HuH-7 (cell line): ENCODE measurements at regions not wholly inside any gene's neighbourhood (a gene's known extent, or its start where the extent isn't known, plus 50 kb on each side); places are given as distances from the start of the nearest gene placed in this dataset.
"Not testable (repeated sequence)": the region's sequence is repeated elsewhere in the genome, so short reads cannot be mapped to it uniquely, and the experiment has no call there.

Experiments
- DNase-seq: peaks from one replicate; pipeline ENCODE4 v3.0.0; 2011; ENCODE audit warnings: low spot score

GRCh38 chr4:30148828-30149227, 571.3 kb upstream of the PCDH7 start:
- DNase-seq = not testable (repeated sequence)

- DNase-seq = not testable (repeated sequence)
Measured at GRCh38 chr4:30149539-30149938, 570.6 kb upstream of the PCDH7 start.

DNA sequence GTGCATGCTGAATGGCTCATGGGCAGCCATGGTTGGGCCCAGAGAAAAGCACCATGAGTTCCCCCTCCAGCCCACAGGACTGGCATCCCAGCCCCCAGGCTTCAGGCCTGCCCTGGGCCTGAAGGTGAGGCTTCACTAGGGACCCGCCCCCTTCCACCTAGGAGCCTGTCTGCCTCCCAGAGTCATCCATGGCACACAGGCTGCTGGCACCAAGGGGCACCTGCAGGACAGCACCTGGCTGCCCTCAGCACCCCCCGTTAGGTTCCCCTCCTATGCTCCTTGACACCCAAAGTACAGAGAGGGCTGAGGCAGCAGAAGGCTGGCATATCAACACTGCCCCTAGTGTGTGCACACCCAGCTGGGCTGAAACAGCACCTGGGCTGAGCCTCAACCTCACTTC, 566.7 kb upstream of the PCDH7 start:
- DNase-seq = no peak

GRCh38 chr4:30160140-30160539, 560.0 kb upstream of the PCDH7 start:
- no peak for DNase-seq

DNA sequence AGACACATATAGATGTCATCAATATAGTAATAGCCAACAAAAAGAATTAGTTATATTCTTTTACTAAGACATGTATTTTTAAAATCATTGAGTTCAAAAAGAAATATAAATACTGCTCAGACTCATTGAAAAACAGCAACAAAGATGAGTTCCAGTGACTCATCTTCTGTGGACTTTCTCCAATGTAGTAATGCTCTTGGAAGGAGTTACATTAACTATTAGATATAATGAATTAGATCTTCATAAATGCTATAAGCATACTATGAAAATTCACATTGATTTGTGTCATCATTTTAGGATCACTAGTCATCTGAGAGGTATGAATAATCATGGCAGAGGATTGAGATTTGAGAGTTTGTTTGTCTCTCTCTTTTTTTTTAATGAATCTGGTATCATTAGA, 547.8 kb upstream of the PCDH7 start:
- DNase-seq = no peak

DNA sequence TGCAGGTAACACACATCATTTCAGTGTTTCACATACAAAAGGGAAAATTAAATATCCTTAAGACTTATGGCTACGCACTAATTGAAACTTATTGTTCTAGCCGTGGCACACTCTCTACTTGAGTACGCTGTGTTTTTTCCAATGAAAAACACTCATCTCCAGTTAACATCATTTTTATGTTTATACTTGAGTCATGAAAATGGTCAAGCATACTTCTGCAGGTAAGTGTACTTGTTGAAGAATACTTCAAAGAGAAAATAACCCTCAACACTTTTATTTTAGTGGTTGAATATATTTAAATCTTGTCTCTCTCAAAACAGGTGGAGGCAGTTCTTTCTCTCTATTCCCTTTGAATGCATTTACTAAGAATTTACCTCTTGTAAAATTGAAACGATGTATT, 538.7 kb upstream of the PCDH7 start:
- no peak for DNase-seq

DNA sequence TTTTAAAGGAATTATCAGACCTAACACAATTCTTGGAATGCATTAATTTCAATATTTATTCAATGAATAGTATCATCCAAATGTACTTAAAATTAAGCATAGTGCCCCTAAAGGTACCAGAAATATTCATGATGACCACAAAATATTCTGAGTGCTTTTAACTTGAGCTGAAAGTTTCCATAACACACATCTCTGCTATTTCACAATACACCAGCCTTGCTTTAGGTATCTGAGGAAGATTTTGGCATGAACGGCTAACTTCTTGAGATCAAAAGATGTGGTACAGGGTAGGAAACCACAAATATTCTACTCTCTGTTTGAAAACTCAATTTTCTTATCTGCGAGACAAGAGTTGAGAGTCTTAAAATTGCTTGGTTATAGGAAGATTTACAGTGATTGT, 538.3 kb upstream of the PCDH7 start:
- no peak for DNase-seq

DNA sequence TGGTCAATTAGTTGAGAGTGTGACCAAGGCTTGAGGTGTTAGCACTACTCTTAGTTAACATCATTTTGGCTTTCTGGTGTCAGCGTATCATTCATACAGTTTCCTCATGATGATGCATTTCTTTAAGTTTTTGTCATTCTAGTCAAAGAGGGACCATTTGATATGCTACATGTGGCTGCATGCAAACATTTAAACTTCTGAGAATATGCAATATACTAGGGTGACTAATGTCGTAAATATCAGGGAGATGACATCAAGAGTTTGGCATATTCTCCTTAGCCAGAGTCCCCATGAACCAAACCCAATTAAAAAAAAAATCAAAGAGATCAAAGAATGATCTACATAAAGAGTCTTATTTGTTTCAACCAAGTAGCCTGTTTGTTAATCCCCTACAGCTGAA, 537.4 kb upstream of the PCDH7 start:
- no peak for DNase-seq

DNA sequence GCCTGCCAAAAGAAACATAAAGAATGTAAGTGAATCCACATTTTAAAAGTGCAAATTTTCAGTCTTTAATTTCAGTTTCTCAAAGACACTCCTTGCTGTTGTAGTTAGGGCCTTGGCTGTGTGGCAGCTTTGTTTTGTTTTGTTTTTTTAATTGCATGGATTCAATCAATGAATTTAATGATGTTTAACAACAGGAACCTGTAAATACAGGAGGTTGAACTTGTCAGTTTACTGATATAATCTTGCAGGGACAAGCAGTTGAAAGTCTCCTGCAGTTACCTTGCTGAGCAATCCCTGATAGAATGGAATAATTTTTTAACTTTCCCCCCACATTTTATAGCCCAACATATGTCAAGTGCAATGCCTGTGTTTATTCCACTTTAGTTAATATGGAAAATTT, 528.3 kb upstream of the PCDH7 start:
- DNase-seq = no peak

GRCh38 chr4:30207389-30207788, 512.8 kb upstream of the PCDH7 start:
- DNase-seq = no peak

DNA sequence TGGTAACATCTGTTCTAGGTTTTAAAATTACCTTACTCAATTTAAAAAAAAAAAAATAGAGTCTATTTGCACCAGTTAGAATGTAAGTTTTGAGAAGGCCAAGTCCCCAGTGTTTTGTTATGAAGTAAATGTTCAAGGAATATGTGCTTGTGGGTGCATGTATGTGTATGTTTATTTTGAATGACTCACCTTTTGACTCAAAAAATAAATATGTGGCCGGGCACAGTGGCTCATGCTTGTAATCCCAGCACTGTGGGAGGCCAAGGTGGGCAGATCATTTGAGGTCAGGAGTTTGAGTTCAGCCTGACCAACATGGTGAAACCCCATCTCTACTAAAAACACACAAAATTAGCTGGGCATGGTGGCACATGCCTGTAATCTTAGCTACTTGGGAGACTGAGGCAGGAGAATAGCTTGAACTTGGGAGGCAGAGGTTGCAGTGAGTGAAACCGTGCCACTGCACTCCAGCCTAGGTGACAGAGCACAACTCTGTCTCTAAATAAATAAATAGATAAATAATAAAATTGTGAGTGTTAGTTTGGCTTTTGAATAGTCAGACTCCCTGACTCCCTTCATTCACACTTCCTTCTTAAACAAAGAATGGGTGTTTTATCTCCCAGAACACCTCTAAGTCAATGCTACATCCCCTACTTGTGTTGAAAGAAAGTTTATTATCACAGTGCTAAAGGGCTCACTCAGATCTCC, 511.3 kb upstream of the PCDH7 start:
- no peak for DNase-seq

- not testable (repeated sequence) for DNase-seq
Measured at GRCh38 chr4:30215973-30216372, 504.2 kb upstream of the PCDH7 start.

DNA sequence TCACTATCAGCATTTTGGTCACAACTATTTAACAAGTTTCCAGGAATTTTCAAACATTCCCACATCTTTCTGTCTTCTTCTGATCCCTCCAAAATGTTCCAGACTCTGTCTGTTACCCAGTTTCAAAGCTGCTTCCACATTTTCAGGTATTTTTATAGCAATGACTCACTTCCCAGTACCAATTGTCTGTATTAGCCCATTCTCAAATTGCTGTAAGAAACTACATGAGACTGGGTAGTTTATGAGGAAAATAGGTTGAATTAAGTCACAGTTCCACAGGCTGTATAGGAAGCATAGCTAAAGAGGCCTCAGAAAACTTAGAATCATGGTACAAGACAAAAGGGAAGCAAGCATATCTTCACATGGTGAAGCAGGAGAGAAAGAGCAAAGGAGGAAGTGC, 475.0 kb upstream of the PCDH7 start:
- DNase-seq = no peak

DNA sequence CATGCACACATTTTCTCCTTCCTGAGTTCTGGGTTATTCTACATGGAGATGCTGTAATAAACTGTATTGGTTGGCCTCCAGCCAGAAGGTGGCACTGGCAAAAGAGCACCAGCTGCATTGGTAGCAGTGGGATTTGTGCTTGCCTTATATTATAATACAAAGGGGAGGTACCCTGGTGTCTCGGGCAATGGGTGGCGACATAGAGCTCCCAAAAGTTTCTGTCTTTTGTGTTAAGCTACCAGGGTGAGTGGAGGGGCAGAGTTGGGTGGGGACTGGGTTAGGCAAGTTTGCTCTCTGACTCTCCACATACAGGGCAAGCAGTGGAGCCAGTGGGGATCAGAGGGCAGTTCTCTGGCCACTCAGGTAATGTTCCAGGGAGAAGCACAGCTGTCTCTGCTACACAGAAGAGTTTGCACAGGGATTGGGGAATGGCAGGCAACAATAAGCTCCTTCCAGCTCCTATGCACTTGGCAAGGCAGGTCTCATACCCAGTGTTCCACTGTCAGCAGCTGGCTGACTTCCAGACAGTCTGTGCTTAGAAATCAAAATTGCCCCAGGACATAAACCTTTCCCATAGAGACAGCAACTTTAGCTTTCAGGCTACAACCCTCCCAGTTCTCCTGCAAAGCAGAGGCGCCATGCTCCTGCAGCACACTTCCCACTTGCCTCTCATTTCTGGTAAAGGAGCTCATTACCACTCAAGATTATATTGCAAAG, 463.9 kb upstream of the PCDH7 start:
- DNase-seq = no peak

DNA sequence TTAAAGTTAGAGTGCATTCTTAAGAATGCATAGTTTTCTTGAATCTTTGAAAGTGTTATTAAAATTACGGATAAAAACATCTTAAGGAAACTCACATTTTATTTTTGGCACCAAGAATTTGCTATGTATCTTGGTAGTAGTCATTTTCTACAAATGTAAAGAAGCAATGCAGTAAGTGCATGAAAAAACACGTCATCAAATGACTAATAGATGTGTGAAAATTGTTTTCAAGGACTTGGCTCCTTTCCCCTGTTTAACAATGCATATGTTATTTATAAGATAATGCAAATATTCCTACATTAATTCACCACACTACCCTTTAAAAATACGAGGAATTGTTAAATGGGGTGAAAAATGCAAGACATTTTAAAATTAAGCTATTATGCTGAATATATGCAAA, 461.2 kb upstream of the PCDH7 start:
- no peak for DNase-seq

DNA sequence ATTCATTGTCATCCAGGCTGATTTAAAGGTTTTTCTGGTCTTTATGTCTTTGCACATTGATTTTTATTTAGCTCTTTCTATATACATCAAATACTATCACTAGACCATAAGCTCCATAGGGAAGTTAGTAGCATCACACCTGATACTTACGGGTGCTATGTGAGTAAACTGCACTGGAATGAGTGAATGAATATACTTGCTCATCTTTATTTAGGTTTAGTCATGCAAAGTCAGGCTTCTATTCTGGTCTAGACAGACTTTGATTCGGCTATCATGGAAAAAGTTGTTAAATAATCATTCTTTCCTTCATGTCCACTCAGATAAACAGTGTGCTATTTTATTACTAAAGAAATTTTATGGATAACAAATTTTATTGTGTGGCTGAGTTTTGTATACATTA, 457.8 kb upstream of the PCDH7 start:
- DNase-seq = no peak

DNA sequence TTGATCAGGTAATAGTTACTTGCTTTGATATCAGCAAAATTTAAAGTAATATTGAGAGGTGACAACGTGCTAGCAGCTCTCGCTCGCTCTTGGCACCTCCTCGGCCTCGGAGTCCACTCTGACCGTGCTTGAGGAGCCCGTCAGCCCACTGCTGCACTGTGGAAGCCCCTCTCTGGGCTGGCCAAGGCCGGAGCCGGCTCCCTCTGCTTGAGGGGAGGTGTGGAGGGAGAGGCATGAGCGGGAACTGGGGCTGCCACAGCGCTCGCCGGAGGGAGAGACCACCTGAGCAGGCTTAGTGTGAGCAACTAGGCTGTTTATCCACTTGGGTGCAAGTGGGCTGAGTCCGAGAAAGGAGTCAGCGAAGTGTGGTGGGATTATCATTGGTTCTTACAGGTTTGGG, 455.7 kb upstream of the PCDH7 start:
- no peak for DNase-seq

- no peak for DNase-seq
Measured at GRCh38 chr4:30265716-30266115, 454.5 kb upstream of the PCDH7 start.

DNA sequence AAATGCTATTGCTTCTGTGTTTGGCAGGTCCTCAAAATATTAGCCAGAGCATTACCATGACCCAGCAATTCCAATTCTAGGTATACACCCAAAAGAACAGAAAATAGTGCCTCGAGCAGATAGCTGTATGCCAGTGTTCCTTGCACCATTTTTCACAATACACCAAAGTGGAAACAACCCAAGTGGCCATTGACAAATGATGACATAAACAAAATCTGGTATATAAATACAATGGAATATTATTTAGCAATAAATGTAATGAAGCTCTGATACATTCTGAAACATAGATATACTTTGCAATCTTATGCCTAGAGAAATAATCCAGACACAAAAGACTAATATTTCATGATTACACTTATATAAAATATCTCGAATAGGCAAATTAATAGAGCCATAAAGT, 451.8 kb upstream of the PCDH7 start:
- DNase-seq = no peak

- no peak for DNase-seq
Measured at GRCh38 chr4:30269850-30270249, 450.3 kb upstream of the PCDH7 start.

DNA sequence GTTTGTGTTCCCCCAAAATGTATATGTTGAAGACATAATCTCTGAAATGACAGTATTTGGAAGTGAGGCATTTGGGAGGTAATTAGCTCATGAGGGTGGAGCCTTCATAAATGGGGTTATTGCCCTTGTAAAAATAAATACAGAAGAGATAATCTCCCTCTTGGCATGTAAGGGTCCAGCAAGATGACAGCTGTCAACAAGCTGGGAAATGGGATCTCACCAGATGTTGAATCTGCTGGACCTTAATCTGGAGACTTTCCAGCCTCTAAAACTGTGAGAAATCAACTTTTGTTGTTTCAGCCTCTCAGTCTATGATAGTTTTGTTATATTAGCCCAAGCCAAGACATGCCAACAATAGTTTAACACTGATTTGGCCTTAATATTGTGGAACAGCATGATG, 438.2 kb upstream of the PCDH7 start:
- DNase-seq = no peak

GRCh38 chr4:30283336-30283735, 436.8 kb upstream of the PCDH7 start:
- no peak for DNase-seq

DNA sequence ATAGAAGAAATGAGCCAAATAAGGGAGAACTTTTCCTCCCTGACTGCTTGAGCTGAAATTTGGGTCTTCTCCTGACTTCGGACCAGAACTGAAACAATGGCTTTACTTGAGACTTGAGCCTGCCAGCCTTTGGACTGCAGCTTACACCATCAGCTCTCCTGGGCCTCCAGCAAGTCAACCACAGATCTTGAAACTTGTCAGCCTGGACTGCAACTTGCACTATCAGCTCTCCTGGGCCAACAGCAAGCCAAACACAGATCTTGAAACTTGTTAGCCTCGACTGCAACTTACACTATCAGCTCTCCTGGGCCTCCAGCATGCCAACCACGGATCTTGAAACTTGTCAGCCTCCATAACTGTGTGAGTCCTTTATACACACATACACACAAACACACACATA, 425.9 kb upstream of the PCDH7 start:
- no peak for DNase-seq

- DNase-seq = no peak
Measured at GRCh38 chr4:30295652-30296051, 424.5 kb upstream of the PCDH7 start.
